GM21367 (cell line): ENCODE measurements at regions not wholly inside any gene's neighbourhood (a gene's known extent, or its start where the extent isn't known, plus 50 kb on each side); places are given as distances from the start of the nearest gene placed in this dataset.
"Not testable (repeated sequence)": the region's sequence is repeated elsewhere in the genome, so short reads cannot be mapped to it uniquely, and the experiment has no call there.

ENCODE experiments used
- ATAC-seq: cut with Tn5 transposase; IDR thresholded peaks from one replicate; pipeline ENCODE4 v1.9.1; 2021; ENCODE audit not compliant: unreplicated experiment

DNA sequence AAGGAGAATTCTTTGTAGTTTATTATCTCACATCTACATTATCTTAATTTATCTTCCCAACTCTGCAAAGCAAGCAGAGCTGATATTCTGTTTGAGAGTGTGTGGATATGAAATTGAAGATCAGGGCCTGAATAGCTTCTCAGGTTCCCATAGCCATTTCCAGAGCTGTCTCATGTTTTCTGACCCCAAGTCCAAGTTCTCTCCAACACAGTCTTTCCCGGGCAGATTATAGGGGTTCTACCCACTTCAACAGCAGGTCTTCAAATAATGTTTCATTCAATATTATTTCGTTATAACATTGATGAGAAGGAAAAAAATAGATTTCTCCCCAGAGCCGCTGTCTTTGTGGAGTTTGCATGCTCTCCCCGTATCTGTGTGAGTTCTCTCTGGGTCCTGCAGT is 234.9 kb downstream of the ENC1 start:
- no peak for ATAC-seq

DNA sequence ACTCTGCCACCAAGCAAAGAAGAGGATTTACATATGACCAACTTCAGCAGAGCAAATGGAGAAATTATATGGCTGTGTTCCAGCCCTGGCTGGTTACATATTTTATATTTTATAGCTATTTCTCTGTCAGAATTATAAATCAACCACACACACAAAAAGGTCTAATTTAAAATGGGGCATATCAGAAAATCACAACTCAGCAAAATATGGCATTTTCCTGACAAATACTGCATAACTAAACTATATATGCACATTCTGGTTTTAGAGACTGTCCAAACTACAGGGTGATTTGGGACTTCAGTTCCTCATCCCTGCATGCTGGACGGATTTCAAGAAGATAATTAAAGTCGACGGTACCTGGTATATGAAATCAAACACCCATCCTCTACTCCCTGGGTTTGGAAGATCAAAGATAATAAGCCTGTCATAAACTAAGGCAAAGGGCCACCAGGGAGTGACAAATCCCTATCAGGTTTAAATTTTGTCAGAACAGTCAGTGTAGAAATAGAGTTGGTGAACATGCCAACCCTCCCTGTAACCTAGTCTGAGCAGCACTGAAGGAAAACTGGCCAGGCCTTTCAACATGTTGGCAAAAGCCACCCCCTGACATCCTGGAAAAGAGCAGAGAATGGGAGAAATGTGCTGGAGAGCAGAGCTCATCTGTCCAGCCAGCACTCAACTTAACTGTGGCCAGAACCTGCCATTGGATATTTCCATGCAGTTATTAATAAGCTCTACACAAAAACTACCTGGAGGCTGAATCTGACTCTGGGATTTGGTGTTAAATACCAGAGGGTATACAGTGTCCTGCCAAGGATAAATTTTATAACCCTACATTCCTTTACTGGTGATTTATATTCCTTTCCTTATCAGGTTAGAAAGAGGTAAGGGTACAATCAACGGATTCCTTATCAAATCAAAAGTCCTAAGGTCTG is 235.7 kb downstream of the ENC1 start:
- ATAC-seq = no peak

DNA sequence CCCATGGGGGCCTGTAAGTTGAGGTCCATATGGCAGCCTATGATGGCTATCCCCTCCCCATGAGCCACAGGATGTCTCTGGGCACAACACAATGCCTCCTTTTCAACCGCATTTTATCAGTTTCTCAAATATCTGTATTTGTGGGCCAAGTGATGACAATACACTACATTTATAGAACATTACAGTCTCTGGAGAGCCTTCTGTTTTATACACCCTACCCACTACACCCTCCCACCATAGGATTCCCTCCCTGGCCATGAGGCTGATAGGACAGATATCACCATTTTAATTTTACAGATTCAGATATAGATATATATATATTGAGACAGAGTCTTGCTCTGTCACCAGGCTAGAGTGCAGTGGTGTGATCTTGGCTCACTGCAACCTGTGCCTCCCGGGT is 236.8 kb downstream of the ENC1 start:
- no peak for ATAC-seq

DNA sequence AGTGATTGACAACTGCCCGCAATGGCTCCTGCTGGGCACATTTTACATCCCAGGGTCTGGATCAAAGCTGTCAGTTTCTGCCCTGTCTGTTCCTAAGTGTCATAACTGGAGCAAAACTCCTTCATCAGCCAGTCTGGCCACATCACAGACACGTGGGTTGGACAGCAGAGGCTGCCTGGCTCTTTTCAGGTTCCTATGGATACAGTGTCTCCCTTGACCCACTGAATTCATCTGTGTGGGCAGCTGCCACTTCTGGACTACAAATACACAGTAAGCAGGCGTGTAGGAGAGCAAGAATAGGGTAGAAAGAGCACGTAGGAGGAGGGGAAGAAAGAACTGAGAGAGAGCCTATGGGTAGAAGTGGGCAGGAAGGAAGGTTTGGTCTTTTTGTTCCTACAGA is 238.0 kb downstream of the ENC1 start:
- no peak for ATAC-seq

DNA sequence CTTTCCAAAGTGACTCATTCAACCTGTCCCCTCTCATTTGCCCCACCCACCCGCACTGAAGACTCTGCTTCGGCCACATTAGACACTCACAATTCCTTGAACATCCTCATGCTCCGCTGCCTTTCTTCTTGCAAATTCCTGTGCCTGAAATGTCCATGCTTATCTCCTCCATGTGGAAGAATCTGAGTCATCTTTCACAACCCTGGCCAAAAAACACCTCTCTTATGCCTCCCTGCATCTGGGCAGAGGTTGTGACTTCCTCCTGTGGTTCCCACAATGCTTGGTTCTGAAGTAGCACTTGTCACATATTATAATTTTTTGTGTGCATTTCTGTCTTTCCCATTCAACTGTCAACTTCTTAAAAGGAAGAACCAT is 238.6 kb downstream of the ENC1 start:
- ATAC-seq = no peak

DNA sequence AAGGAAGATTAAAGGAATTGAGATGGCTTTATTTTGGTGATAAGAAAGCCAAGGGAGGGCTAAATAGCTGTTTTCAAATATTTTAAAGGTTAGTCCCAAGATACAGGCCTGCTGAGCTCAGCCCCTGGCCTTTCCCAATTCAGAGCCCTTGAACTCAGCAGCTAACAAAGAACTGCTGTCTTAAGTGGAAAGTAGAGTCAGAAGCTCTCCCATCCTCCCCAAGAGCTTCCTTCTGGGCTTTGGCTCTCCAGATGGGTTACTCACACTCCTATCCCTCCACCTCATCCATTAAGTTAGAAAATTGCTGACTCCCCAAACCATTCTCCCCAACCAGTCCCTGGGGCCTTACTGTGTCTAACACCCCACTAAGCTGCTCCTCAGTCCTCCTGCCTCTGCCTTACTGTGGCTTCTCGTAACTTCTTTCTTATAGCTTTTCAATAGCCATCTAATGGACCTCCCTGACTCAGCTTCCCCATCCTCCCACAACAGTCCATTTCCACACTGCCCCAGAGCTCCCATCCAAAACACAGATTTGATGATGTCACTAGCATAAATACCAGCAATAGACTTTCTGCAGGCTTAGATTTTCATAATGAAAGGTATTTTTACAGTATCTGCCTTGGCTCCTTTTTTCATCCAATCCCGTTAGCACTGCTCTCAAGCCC is 239.1 kb downstream of the ENC1 start:
- ATAC-seq = no peak

DNA sequence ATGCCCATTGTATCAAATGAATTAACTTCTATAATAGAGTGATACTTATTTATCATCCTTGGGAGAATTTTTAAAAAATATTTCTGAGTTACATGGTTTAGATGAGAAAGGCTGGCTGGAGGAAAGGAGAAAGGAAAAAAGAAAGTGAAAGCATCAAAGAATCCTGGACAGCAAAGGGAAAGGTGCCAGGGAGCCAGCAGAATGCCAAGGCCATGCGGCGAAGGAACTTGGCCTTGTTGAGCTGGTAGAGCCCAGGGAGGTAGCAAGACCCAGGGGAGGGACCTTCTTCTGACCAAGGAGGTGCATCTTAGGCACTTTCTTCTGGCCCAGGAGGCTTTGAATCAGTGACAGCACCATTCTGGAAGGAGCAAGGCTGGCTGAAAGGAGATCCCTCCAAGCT is 240.5 kb downstream of the ENC1 start:
- no peak for ATAC-seq

DNA sequence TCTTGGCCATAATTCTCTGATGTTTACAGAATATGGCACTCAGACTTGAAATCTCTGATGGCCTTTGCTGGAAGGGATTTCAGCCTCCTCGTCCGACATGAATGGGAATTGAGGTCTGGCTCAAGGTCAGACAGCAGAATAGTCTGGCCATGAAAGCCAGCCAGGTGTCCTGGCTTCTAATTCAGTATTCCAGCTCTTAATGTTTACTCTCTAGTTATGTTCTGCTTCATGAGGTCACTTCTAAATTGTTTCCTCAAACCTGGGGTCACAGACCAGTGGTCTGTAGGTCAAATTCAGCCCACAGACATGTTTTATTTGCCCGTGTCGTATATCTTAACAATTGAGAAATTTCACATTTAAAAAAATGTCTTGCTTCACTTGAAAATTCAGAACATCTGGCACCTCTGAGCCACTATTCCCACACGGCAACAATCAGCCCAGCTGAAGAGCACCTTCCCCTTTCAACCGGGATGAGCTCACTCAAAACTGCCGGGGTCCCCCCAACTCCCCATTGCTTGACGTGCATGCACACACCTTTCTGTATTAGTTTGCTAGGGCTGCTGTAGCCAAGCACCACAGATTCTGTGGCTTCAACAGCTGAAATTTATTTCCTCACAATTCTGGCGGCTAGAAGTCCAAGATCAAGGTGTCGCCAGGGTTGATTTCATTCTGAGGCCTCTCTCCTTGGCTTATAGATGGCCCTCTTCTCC is 243.5 kb downstream of the ENC1 start:
- ATAC-seq = no peak

DNA sequence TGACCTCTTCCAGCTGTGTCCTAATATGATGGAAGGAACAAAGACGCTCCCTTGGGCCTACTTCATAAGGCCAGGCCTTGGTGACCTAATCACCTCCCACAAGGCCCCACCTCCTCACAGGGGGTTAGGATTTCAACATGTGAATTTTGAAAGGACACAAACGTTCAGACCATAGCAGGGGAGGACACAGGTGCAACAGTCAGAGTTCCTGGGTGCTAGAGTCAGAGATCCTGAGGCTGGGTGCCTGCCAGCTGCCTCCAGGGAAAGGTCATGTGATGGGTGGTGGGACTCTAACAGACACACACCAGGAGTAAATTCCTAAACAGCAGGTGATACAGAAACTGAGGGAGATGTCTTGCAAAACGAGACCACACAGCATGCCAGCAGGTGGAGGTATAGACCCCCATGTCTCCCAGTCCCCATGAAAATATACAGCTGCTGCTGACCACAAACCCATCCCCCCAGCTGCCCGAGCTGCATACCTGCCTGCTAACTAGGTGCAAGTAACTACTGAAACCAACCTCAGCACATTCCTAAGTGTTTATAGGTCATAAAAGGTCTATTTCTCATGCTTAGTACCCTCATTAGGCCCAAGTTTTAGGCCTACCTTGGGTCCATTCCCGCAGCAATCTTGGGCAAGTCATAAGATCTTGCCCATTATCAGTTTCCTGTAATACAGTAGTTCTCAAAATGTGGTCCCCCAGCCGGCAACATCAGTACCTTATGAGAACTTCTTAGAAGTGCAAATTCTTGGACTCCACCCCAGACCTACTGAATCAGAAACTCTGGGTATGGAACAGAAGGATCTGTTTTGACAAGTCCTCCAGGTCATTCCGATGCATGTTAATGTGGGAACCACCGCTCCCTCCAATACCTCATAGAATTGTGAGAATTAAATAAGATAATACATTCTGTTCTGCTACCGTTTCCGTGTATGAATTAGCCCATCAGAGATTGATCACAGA is 245.3 kb downstream of the ENC1 start:
- no peak for ATAC-seq

DNA sequence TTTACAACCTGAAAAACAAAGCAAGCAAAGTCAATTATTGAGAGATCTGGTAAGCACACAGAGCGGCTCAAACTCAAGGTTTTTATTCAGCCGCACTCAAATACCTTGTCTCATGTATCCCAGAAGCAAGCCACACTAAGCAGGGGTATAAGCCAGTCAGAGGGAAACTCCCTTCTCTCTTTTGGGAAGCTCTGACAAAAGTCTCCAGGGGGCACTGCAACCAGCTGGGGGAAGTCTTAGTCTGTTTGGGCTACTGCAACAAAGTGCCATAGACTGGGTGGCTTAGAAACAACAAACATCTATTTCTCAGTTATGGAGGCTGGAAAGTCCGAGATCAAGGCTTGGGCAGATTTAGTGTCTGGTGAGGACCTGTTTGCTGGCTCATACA is 246.0 kb downstream of the ENC1 start:
- no peak for ATAC-seq

DNA sequence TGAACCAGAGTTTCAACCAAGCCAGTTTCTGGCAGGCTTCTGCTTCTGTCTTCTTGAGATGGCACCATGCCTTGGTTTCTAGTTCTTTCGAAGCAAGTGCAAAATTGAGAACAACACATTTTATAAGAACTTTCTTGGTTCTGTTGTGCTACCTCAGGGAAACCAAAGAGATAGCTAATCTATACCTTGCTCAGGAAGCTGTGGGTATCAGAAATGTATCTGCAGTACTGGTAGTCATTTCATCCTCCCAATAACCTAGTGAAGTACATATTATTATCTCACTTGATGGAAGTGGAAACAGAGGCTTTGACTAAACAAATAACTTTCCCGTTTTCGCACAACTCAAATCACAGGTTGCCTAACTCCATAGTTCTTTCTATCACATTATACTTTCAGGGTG is 246.6 kb downstream of the ENC1 start:
- ATAC-seq = no peak

DNA sequence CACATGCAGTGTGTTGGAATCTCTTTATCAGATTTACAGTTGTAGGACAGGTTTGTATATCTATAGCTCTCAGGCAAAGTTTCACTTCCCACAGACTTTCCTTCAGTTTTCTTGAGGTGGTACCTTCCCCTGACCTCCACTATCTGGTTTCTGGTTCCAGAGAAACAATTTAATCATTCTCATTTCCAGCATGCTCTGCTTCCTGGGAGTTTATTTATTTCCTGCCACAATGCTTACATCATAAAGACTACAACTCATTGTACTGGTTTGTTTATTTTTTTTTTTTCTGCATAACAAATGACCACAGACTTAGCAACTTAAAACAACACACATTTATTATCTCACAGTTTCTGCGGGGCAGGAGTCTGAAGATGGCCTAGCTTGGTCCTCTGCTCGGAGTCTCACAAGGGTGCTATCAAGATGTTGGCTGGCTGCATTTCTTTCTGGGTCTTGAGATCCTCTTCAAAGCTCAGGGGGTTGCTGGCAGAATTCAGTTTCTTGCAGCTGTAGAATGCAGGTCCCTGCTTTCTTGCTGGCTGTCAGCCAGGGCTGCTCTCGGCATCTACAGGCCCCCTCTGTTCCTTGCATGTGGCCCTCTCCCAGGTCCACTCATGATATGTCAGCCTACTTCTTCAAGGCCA is 247.7 kb downstream of the ENC1 start:
- no peak for ATAC-seq

DNA sequence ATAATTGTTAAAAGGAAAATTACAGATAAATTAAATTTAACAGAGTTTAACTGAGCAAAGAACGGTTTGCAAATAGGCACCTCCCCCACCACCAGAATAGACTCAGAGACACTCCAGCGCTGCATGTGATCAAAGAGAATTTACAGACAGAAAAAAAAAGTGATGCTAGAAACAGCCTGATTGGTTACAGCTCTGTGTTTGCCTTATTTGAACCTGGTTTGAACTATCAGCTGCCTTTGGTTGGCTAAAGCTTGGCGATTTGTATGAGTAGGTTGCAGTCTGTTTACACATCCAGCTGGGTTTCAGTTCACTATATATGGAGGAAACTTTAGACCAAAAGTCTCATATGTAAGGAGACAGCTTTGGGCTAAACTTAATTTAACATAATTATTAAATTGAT is 249.1 kb downstream of the ENC1 start:
- no peak for ATAC-seq

DNA sequence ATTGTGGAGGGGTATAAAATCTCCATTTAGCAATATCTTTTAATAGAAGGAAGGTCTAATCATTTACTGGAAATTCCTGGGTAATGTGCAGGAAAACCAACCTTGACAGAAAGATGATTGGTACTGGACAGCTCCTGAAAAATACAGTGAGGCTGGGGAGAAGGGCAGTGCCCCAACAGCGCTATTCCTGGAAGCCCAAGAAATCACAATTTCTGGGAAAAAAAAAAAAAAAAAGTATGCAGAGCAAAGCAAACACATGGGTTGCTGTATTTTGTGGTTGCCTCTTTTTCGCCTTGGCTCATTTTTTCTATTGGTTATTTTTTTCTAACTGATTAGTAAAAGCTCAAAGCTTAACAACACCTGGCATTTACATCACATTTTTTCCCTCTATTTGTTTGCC is 249.7 kb downstream of the ENC1 start:
- no peak for ATAC-seq

DNA sequence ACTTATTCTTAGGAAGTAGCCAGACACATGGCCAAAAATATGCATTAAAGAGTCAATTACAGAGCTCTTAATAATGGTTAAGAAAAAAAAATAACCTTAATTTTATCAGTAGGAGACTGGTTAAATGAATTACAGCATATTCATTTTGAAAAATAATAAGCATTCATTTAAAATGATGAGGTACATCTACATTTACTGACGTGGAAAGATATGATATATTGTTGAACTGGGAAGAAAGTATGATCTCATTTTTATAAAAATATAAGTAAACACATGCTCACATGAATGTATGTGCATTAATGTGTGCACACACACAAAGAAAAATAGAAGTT is 250.3 kb downstream of the ENC1 start:
- ATAC-seq = no peak

DNA sequence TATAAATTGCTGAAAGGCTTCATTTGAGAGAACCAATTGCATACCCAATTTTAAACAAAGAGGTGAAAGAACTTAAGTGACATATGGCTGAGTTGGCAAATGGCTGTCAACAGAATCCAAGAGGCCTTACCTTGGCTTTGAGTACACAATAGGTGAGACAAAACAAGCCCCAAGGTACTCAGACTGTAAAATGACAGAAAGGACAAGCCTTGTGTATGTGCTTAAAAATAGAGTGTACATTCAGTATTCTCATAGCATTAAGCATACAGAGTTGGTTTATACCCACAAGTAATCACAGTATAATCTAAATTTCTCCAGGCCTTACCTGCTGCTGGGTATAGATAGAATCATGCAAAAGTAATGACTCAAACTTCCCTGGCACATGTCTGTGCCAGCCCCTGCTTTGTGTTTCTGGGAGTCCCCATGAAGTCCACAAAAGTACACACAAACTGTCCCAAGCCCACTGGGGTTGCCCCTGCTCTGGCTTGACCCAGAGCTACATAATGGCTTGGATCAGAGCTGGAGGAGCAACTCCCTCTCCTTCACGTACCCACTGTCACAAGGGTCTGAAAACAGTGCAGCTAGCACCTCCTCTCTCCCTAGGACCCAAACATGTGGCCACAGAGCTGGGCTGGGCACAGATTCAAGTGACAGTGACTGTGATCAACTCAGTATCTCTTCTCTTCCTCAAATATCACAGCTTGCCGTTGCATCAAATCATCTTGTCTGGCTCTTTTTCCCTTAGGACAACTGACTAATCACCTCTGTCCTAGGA is 250.8 kb downstream of the ENC1 start:
- ATAC-seq = no peak

DNA sequence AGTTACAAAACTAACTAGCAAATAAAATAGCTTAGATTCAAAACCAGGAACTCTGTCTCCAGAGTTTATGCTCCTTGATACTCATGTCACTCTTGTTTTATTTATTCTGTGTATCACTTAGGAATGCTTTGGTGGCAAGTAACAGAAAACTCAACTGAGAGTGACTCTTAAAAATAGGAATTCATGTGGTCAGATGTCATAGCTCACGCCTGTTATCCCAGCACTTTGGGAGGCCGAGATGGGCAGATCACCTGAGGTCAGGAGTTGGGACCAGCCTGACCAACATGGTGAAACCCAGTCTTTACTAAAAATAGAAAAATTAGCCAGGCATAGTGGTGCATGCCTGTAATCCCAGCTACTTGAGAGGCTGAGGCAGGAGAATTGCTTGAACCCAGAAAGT is 252.1 kb downstream of the ENC1 start:
- ATAC-seq = not testable (repeated sequence)

DNA sequence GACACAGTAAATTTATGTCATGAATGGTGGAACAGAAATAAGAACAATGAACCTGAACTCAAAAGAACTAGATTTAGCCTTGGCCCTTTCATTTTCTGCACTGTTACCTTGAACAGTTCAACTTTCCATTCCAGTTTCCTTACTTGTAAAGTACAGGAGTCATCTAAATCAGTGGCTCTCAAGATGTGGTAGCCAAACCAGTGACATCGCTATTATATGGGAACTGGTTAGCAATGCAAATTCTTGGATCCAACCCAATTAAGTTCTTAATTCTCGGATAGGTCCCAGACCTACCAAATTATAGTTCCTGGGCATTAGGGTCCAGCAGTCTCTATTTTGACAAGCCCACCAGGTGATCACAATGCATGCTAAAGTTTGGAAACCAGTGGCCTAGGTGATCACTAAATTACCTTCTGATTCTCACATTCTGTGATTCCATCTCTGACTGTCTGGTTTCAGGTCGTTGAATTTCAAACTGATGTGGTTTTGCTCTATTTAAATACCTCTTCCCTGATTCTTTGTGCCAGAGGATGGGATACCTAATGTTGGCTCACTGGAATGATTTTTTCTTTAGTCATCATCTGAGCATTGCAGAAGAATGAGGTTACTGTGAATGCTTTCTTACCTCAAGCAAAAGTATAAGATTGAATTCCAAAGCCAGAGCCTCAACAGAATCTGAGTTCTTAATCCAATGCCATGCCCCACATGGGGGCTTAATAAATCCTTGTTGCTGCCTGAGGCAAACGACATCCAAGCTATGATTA is 253.8 kb downstream of the ENC1 start:
- no peak for ATAC-seq

DNA sequence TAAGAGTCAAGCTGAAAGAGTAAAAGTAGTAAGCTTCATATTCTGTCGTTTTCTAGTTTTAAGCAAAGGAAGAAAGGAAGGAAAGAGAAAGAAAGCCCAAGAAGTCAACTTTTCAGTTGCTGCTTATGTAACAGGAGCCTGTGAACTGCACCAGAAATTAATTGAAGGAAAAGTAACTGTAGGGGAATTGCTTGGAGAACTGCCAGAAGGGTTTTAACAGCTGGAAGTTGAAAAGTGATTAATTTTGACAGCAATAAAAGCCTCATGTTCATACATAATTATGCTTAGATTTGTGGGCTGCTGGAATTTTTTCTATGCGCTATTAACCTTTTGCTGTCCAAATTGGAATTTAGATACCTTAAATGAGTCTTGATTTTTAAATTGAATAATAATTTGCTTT is 255.7 kb downstream of the ENC1 start:
- ATAC-seq = no peak
